Astrocyte of the cerebellum (primary cell): ENCODE measurements at regions not wholly inside any gene's neighbourhood (a gene's known extent, or its start where the extent isn't known, plus 50 kb on each side); places are given as distances from the start of the nearest gene placed in this dataset.

Experiments
- DNase-seq: peaks from one replicate; pipeline ENCODE4 v3.0.0-alpha.2; 2011; ENCODE audit warnings: low read depth
- H3K4me3 ChIP-seq: 2 replicates; pipeline ENCODE4 v1.5.1; 2011; ENCODE audit warnings: mild to moderate bottlenecking, low read depth, low read length, moderate library complexity
- CTCF ChIP-seq: IDR thresholded peaks from 2 replicates; pipeline ENCODE4 v1.5.1; 2012; ENCODE audit warnings: low read length, low read depth, moderate library complexity, mild to moderate bottlenecking; ENCODE audit errors: missing control alignments
- in situ Hi-C: cut with HindIII; loops from 2 replicates; pipeline ENCODE4 v1.10.0; 2017; ENCODE audit warnings: low sequenced_read_pairs

DNA sequence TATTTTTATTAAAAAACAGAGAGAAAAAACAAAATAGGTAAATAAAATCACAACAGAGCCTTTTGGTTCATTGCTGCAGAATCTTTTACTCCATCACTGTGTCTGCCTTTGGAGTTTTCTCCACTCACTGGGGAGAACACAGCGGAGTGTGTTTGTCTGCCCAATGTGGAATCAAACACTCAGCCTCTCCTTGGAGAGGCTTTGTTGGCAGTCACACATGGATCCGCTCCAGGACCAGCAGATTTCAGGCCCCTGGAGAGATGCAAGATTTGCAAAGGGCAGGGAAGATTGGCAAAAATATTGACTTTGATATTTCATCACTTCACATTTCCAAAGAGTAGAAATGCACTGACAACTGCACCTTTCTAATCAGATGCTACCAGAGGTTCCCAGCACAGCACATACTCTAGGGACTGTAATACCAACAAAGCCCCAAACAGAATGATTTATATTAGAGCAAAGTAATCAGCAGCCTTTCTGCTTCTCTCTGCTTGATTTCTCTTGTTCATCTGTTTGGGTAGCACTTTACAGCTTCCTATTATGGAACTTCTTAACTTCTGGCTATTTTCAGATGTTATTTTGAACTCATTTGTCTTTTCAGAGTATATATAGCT lies 1898.8 kb upstream of the PIK3C3 start:
- DNase-seq: no peak
- H3K4me3 ChIP-seq: no peak overlapping the region
- TF ChIP-seq CTCF: no peak
- in situ Hi-C loops: no loop called here

- no peak for DNase-seq
- in situ Hi-C loops: no loop called here
- H3K4me3 ChIP-seq: no peak overlapping the region
- TF ChIP-seq CTCF: no peak
These were observed 1899.8 kb upstream of the PIK3C3 start for GRCh38 chr18:40055262-40055661.

DNA sequence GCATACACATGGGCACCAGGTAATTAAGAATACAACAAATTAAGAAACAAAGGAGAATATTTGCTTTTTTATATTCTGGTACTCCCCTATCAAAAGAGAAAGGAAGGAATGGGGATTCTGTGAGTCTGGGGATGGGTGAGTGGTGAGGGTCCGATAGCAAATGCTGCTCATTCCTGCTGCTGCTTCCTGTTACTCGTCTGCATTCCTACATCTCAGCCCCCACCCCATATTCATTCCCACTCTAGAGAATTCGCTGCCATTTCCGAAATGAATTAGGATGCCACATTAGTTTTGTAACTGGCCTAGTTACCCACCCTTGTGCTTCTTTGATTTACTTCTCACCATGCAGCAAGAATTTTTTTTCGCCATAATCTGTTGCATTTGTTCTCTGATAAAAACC lies 1905.3 kb upstream of the PIK3C3 start:
- no peak for TF ChIP-seq CTCF
- in situ Hi-C loops: no loop called here
- no peak for DNase-seq
- no peak overlapping the region for H3K4me3 ChIP-seq

DNA sequence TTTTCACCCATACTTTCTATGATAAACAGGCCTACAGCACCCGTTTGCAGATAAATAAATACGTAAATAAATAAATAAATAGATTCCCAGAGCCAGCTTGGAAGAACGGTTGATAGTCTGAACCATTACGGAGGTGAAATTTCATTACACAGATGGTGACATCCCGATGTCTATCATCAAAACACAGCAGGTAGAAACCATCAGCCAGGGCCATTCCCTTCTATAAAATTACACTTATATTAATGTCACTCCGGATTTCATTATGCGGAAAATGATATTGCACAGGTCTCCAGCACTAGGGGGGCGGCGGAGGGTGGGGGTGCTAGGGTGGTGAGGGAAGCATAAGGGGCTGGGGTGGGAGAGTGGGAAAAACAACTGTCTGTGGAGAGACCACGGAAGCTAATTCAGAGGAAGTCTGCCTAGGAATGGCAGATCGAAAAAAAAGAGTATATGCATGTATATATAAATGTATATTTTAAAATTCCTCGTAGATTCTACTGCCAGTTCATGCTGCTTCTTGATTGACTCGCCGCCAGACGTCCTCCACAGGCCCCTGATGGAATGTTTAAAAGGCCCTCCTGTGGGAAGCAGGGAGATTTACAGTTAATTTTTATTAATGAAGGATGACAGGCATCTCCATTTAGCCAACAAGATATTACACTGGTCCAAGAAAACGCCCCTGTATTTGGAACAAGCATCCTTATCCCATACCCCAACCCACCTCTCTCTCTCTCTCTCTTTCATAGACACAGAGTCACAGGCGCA lies 1906.0 kb upstream of the PIK3C3 start:
- no peak overlapping the region for H3K4me3 ChIP-seq
- in situ Hi-C loops: no loop called here
- DNase-seq: no peak
- TF ChIP-seq CTCF: no peak

DNA sequence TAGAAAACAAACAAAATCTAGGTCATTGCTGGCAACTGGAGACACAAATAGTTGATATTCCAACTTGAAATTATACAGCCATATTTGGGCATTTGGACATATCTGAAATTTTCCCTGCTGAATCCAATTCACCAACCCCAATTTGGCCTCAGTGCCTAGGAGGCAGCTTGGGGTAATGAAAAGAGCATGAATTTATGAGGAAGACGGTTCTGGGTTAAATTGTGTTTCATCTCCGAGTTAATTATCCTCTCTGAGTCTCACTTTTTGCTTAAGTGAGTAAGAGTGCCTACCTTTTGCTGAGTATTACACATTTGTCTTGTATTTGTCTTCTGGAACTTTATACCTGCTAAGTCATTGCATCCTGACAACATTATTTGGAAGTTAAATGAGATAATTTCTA lies 1906.8 kb upstream of the PIK3C3 start:
- in situ Hi-C loops: no loop called here
- TF ChIP-seq CTCF: no peak
- no peak overlapping the region for H3K4me3 ChIP-seq
- DNase-seq: no peak

DNA sequence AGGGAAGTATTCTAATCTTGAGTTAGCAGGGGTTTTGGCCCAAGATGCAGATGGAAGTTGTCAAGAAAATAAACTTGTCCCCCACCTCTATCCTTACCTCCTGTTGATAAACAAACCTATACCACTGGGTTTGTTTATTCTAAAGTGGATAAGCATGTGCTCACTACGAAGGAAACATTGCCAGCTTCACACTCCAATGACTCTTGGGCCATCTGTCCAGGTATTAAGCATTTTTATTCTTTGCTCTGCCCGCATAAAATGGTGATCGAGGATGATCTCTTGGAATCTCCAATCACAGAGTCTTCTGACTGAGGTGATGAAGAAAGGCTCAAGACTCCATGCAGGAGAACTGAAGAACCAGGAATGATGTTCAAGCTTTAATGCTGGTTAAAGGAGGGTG lies 1908.4 kb upstream of the PIK3C3 start:
- TF ChIP-seq CTCF: no peak
- in situ Hi-C loops: no loop called here
- DNase-seq: no peak
- H3K4me3 ChIP-seq: no peak overlapping the region
